Mononuclear cell (primary cell): ENCODE measurements at regions not wholly inside any gene's neighbourhood (a gene's known extent, or its start where the extent isn't known, plus 50 kb on each side); places are given as distances from the start of the nearest gene placed in this dataset.

Experiments
- H3K27me3 ChIP-seq: 2 replicates; pipeline ENCODE4 v1.6.0; 2011; ENCODE audit warnings: low read length, control low read depth; ENCODE audit not compliant: insufficient read depth
- H3K4me1 ChIP-seq: 2 replicates; pipeline ENCODE4 v1.5.1; 2011; ENCODE audit warnings: mild to moderate bottlenecking, low read length, control low read depth; ENCODE audit not compliant: insufficient read depth
- H3K4me3 ChIP-seq: 2 replicates; pipeline ENCODE4 v1.5.1; 2011; ENCODE audit warnings: mild to moderate bottlenecking, low read length, moderate library complexity
- H3K9me3 ChIP-seq: 2 replicates; pipeline ENCODE4 v1.5.1; 2011; ENCODE audit warnings: low read depth, mild to moderate bottlenecking, control low read depth, low read length

DNA sequence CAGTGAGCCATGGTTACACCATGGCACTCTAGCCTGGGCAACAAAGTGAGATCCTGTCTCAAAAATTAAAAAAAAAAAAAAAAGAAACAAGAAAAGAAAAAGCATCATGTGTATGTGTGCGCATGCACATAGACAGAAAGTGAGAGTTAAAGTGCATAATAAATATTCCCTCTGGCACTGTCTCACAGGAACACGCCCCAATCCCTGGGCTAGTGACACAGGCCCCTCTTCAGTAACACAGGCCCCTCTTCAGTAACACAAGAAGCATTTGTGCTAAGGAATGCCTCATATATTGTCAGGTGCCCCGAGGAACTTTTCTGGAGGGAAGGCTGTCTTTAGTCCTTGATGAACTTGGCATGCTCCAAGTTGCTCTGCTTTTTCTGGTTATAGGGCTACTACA is 57.5 kb downstream of the RPL27A start:
- Histone ChIP-seq H3K4me1 (no peaks in the 10 kb centered on the region), H3K4me3 (no peak overlapping the region), H3K9me3 (no peaks in the 10 kb centered on the region), H3K27me3 (no peaks in the 10 kb centered on the region)

DNA sequence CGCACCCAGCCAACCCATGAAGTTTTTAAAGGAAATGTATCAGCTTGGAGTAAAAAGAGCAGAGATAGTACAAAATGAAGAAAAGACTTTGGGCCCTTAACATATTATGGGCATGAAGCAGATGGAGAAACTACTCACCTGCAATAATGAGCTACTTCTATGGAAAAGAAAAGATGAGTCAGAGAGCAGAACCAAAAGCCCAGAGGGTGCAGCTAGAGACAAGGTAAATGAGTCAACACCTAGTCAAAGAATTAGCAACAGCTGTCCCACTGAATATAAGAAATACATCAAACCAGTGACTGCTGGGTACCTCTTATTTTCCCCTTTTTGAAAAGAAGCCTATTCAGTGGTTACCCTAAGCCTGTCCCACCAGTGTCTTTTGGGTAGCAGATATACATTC is 61.8 kb downstream of the RPL27A start:
- Histone ChIP-seq H3K9me3 (no peaks in the 10 kb centered on the region), H3K27me3 (no peaks in the 10 kb centered on the region), H3K4me1 (no peaks in the 10 kb centered on the region), H3K4me3 (no peak overlapping the region)

- Histone ChIP-seq H3K9me3 (no peaks in the 10 kb centered on the region), H3K4me1 (no peaks in the 10 kb centered on the region), H3K27me3 (no peaks in the 10 kb centered on the region), H3K4me3 (no peak overlapping the region)
Observed at GRCh38 chr11:8745431-8746253, 63.0 kb downstream of the RPL27A start.

GRCh38 chr11:8746331-8746974 is 63.9 kb downstream of the RPL27A start:
- H3K27me3 ChIP-seq, result no peaks in the 10 kb centered on the region
- no peak overlapping the region for H3K4me3 ChIP-seq
- no peaks in the 10 kb centered on the region for H3K4me1 ChIP-seq
- H3K9me3 ChIP-seq, result no peaks in the 10 kb centered on the region

DNA sequence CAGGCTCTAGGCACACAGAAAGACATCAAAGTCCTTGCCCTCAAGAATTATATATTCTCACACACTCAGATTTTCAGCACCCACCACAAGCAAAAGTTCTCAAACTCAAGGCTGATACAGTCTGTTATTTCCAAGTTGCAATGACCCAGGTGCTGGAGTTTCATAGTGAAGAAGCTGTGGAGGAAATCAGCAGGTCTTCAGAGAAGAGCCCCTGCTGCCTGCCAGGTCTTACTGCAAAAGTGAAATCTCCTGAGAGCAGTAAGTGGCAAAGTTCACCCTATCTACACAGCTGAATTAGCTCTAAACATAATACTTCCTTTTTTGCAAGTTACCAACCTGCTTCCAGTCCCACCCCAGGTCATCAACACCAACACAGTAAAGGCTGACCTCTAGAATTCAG is 64.6 kb downstream of the RPL27A start:
- H3K4me3 ChIP-seq, result no peak overlapping the region
- no peaks in the 10 kb centered on the region for H3K27me3 ChIP-seq
- no peaks in the 10 kb centered on the region for H3K4me1 ChIP-seq
- no peaks in the 10 kb centered on the region for H3K9me3 ChIP-seq

DNA sequence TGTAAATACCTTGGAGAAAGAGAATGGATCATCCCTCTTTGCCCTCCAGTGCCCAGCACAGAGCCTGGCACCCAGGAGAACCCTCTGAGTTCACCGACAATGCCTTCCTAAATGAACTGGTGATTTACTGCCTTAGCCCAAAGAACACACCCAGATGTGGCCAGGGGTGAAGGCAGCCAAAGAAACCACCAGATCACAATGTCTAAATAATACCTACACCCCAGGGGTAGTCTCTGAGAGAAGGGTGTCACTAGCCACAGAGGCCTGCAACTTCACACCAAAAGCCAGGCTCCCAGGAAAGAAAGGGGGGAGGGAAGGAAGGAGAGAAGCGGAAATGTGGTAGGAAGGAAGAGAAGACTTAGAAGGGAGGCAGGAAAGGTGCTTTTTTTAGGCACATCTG is 65.7 kb downstream of the RPL27A start:
- Histone ChIP-seq H3K9me3 (no peaks in the 10 kb centered on the region), H3K4me1 (no peaks in the 10 kb centered on the region), H3K27me3 (no peaks in the 10 kb centered on the region), H3K4me3 (no peak overlapping the region)

- H3K4me1 ChIP-seq, result no peaks in the 10 kb centered on the region
- H3K9me3 ChIP-seq, result no peaks in the 10 kb centered on the region
- H3K4me3 ChIP-seq, result no peak overlapping the region
- H3K27me3 ChIP-seq, result no peaks in the 10 kb centered on the region
Observed at GRCh38 chr11:8749202-8749601, 66.6 kb downstream of the RPL27A start.

DNA sequence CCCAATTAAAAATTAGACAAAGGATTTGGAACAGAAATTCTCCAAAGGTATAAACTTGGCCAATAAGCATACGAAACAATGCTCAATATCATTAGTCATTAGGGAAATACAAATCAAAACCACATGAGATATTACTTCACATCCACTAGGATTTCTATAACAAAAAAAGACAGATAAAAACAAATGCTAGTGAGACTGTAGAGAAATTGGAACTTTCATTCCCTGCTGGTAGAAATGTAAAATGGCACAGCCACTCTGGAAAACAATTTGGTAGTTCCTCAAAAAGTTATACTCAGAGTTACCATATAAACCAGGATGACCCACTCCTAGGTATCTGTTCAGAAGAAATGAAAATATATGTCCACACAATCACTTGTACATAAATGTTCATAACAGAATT is 71.6 kb downstream of the RPL27A start:
- no peaks in the 10 kb centered on the region for H3K27me3 ChIP-seq
- no peak overlapping the region for H3K4me3 ChIP-seq
- H3K9me3 ChIP-seq, result no peaks in the 10 kb centered on the region
- no peaks in the 10 kb centered on the region for H3K4me1 ChIP-seq

DNA sequence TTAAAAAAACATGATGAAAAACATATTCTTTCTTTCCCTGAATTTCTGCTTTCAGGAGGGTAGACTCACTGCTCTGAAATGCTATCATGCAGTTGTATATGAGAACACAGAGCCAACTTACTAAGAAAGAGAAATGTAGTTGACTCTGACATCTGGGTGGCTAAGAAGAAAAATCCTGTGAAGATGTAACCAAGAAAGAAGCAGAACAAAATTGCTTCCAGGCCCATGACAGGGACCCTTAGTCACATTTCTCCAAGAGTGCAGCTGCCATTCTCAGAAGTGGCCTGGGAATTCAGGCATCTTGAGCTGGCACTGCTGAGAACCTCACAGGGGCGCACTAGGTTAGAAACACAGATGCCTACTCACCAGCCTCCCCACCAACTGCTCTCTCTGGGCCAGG is 73.6 kb downstream of the RPL27A start:
- no peaks in the 10 kb centered on the region for H3K4me1 ChIP-seq
- H3K27me3 ChIP-seq, result no peaks in the 10 kb centered on the region
- no peaks in the 10 kb centered on the region for H3K9me3 ChIP-seq
- no peak overlapping the region for H3K4me3 ChIP-seq

DNA sequence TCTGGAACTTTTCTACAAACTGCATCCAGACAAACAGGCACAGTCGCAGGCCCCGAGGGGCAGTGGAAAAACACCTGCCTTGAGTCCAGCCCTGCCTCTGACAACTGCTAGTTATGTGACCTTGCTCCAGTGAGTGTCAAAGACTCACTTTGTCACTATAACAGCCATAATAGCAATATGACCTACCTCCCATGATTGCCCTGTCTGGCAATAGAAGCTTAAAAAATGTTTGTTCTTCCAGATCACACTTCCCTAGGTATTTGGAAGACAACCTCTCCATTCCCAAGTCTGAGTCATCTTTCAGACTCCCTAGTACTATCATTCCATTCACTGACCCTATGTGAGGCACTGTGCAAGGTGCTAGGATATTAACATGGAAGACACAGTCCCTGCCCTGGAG is 74.5 kb downstream of the RPL27A start:
- no peaks in the 10 kb centered on the region for H3K27me3 ChIP-seq
- no peak overlapping the region for H3K4me3 ChIP-seq
- H3K4me1 ChIP-seq, result no peaks in the 10 kb centered on the region
- no peaks in the 10 kb centered on the region for H3K9me3 ChIP-seq

DNA sequence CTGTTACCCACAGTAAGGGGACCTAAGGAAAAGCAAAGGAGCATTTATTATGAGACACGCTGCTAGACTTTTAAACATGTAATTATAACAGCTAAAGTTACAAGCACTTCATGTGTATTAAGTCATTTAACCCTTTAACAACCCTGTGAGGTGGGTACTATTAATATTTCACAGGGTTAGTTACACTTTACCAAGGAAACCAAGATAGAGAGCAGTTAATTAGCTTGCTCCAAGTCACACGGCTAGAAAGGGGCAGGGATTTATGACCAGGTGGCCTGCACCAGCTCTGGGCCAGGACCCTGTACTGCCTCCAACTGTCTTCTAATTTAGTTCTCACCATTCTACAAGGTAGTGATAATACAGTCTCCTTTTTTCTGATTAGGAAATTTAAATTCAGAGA is 74.9 kb downstream of the RPL27A start:
- no peaks in the 10 kb centered on the region for H3K4me1 ChIP-seq
- no peak overlapping the region for H3K4me3 ChIP-seq
- no peaks in the 10 kb centered on the region for H3K27me3 ChIP-seq
- H3K9me3 ChIP-seq, result no peaks in the 10 kb centered on the region

- Histone ChIP-seq H3K4me3 (no peak overlapping the region), H3K4me1 (no peaks in the 10 kb centered on the region), H3K27me3 (no peaks in the 10 kb centered on the region), H3K9me3 (no peaks in the 10 kb centered on the region)
Observed at GRCh38 chr11:8758619-8759169, 76.1 kb downstream of the RPL27A start.

DNA sequence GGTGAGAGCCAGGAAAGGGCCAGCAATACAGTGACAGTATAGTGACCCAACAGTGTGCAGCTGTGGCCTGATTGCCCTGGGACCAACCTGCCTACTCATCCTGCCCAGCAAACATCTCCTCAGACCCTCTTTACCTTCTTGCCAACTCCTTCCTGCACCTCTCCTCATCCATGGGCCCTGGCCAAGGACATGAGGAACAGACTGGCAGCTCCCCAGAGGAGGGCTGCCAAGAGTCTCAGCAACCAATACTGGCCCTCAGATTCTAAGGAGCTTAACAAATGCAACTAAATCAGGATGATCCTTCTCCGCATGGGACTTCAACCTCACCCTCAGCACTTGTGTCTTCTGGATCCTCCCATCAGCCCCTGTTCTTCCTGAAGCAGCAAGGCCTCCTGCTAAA is 77.0 kb downstream of the RPL27A start:
- Histone ChIP-seq H3K4me3 (no peak overlapping the region), H3K9me3 (no peaks in the 10 kb centered on the region), H3K4me1 (no peaks in the 10 kb centered on the region), H3K27me3 (no peaks in the 10 kb centered on the region)

DNA sequence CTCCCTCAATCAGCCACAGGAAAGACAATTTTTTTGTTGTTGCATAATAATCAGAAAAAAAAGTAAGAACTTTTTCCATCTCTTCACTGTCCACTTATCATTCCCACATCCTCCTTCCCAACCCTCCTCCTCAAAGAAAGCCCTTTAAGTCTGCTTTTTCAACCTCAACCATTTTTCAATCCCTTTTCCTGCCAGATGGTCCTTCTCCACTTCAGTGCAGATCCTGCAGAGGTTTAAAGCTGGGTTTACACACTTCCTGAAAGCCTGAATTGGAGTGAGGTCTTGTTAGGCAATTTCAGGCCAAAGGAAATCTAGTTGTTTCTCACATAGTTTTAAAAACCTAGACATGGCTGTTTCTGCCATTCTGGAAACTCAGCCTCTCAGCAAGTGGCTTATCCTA is 78.3 kb downstream of the RPL27A start:
- Histone ChIP-seq H3K9me3 (no peaks in the 10 kb centered on the region), H3K4me3 (no peak overlapping the region), H3K4me1 (no peaks in the 10 kb centered on the region), H3K27me3 (no peaks in the 10 kb centered on the region)

GRCh38 chr11:8763070-8763685 is 80.6 kb downstream of the RPL27A start:
- no peaks in the 10 kb centered on the region for H3K4me1 ChIP-seq
- H3K4me3 ChIP-seq, result no peak overlapping the region
- no peaks in the 10 kb centered on the region for H3K27me3 ChIP-seq
- no peaks in the 10 kb centered on the region for H3K9me3 ChIP-seq
